ENCODE measurements at regions not wholly inside any gene's neighbourhood (a gene's known extent, or its start where the extent isn't known, plus 50 kb on each side); places are given as distances from the start of the nearest gene placed in this dataset.

DNA sequence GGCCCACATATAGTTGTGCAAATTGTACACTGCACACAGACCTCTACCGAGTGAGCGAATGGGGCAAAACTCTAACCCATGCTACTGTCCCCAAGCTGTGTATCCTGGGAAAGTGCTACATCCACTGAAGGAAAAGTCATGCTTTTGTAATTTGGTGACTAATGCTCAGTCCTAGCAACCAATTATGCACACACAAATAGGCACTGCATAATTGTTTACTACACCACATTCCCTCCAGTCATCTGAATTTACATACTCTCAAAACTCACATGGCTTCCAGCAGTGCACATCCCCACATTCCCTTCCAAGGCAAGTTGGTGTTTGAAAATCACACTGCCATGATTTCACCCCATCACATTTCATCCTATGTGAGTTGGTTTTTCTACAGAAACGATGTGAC is 125.9 kb upstream of the OSMR start:
- DNase-seq: no peak

DNA sequence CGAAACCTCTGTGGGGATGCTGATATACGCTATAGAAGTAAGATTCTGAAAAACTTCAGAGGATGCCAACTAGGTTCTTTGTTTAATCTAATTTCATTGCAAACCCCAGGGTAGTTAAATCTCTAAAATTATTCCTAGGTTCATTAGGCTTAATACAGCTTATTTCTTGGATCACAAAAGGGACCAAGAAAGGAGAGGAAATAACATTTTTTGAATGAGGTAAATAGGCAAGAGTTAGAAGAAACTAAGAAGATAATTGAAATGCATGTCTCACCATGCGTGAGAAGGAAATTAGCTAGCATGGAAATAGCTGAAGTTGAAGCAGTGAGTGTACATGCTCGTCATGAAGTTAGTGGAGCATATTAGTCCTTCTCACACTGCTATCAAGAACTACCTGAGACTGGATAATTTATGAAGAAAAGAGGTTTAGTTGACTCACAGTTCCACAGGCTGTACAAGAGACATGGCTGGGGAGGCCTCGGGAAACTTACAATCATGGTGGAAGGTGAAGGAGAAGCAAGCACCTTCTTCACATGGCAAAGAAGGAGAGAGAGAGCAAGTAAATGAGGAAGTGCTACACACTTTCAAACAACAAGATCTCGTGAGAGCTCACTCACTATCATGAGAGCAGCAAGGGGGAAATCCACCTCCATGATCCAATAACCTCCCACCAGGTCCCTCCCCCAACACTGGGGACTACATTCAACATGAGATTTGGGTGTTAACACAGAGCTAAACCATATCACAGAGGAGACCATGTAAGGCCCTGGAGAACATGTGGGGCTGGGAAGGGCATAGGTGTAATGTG is 125.1 kb upstream of the OSMR start:
- DNase-seq: no peak

DNA sequence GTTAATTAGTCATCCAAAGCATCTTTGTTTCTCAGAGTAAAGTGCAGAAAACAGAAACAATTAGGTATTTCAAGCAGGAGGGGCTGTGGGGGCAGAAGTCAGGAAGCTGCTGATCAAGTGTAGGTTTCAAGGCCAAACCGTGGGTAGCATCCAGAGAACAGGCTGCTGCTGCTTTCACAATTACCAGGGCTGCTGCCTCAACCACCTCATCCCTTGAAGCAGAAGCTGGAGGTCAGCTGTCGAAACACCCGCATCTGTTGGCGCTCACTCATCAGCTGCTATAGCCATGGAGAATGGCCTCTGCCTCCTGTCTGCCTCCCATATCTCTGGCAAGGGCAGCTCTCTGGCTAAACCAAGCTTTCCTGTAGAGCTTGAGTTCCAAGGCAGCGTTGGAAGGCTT is 122.9 kb upstream of the OSMR start:
- no peak for DNase-seq

DNA sequence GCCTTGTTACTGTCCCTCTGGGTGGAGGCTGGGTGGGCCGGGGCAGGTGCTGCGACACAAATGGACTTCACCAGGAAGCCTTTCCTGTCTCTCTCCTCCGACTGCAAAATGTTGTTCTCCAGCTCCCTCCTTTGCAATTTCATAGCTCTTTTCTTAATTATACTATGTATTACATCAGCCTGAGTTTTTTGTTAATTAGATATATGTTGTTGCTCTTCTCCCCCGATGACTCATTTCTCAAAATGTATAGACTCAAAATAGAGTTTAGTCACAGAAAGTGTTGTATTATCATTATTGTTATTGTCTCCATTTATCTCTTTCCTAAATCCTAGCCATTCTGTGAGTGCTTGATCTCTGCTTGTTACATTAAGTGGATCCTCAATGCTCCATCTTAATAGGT is 122.4 kb upstream of the OSMR start:
- no peak for DNase-seq

DNA sequence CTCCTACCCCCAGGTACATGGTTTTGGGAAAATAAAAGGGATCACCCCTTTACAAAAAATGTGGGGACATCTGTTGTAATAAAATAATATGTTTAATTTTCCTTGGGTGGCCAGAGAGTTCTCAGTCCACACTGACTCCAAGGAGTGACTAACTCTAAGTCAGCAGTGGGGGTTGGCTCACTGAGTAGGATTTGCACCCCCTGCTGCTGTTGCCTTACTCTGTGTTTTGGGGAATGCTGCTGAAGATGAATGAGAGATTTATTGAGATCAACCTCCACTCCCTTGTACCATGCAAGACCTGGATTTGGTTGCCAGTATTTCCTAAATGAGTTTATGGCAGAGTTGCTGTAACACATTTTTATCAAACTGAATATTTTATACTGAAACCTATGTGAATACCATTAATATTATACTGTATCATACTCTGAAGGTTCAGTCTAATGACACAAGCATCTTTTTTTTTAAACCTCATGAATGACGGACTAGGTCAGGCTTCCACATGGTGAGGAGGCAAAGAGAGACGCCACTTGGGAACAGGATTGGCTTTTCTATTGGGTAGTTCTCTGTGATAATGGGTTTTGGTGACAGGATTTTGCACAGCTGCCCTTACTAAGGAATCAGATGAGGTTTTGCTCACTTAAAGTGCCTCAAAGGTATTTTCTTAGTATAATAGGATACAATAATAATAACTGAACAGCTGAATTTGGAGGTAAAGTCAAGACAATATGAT is 121.3 kb upstream of the OSMR start:
- DNase-seq: no peak

DNA sequence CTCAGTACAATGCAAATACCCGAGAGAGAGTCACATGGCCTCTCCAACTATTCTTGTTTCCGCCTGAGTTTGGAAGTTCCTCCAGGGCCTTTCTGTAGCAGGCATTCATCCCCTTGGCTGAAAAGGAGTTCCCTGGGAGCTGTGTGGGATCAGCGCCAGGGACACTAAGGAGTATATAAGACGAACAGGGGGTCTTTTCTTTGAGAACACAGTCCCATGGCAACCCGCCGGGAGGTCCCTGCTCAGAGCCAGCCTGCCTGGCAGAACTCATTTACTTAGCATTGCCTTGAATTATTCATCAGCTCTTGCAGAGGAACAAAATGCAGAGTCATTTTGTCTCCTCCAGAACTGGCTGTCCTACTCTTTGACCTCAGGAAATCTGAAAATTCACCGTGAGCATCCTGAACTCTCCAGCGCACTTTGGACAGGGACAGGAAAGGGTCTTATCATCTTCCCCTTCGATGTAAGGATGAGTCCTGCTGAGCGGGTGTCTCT is 120.4 kb upstream of the OSMR start:
- no peak for DNase-seq

DNA sequence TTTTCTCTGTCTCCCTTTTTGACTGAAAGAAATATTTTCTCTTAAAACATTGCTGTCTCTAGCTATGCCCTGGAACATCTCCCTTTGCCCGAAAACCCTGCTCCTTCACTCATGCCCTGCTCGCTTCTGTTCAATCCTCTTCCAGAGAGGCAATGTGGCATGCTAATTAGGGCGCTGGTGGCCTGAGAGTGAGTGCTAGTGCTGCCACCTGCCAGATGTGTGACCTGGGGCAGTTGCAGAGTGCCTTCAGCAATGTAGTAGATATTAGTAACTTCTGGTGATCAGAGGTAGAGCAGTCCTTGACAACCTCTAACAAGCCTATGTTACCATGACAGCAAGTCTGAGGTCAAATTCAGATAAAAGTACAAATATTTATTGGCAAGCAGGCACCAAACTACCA is 119.5 kb upstream of the OSMR start:
- no peak for DNase-seq

DNA sequence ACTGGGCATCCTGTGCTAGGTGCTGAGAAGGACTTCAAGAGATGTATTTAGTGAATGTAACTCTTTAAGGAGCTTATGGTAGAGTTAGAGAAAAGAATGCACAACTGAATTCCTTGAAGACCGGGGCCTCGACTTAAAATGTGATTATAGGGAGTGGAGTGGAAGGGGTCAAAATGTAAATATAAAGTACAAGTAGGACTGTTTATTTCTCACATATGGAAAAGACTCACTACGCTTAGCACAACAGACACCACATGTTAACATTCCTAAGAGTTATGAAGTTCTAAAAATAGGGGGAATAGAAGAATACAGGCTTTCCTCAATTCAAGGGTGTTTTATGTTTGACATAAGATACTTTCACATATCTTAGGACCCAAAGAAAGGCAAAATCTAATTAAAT is 117.8 kb upstream of the OSMR start:
- no peak for DNase-seq

DNA sequence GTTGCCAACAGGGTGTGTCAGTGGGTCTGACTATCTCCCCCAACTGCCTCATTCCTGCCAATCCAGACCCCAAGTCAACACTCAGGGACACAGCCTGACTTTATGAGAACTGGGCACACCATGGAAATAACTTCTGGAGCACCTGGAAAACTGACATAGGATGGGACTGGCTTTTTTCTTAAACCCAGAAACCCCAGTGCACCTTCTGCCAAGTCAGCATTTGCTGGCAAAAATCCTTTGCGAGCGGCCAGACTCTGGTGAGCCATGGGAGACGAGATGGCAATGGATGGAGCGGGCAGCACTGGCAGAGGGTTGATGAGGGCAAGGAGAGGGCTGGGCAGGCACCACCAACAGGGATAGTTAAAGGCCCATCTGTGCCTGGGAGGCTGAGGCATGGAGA is 114.4 kb upstream of the OSMR start:
- DNase-seq: no peak

DNA sequence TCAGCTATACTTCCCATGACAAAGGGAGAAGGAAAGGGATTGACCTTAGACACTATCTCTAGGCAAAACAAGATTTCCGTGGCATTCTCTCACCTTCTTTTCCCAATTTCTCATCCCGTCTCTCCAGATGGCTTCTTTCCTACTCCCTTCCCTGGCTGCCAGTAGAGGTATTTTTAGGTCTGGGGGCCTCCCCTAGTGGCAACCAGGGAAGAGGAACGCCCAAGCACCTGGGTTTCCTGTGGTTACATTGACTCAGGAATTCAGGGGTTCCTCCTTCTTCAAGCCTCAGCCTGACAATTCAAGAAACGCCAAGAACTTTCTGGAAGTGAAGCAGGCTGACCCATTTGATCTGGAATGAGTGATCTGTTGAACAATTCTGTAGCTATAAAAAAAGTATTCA is 111.5 kb upstream of the OSMR start:
- DNase-seq: no peak

DNA sequence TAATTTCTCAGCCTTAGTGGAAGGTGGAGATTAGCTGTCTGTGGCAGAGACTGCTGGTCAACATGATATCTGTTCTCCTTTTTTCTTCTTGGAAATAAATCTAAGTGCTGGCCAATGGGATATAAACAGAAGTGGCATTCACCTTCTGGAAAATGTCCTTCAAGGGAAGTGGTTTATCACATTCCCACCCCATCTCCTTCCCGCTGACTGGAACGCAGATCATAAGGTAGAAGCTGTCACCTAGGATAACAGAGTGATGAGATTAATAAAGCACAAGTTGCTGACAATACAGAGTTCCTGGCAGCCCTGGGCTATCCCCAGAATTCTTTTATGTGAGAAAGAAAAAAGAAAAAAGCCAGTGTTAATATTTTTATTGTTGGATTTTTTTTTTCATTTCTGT is 109.7 kb upstream of the OSMR start:
- no peak for DNase-seq

DNA sequence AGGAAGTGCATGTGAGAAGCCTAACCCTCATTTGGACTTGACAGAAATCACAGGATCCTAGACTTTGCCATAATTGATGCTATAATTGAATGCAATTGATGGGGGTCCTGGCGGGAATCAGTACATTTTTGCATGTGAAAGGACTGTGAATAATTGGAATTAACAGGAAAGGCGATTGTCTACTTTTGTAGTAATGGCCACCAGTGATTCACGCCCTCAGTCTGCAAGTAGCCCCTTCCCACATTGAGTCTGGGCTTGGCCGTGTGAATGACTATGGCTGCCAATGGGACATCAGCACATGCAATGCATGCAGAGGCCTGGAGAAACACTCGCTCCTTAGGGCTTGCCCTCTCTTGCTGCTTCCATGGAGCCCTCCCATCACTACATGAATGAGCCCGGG is 107.8 kb upstream of the OSMR start:
- DNase-seq: no peak

DNA sequence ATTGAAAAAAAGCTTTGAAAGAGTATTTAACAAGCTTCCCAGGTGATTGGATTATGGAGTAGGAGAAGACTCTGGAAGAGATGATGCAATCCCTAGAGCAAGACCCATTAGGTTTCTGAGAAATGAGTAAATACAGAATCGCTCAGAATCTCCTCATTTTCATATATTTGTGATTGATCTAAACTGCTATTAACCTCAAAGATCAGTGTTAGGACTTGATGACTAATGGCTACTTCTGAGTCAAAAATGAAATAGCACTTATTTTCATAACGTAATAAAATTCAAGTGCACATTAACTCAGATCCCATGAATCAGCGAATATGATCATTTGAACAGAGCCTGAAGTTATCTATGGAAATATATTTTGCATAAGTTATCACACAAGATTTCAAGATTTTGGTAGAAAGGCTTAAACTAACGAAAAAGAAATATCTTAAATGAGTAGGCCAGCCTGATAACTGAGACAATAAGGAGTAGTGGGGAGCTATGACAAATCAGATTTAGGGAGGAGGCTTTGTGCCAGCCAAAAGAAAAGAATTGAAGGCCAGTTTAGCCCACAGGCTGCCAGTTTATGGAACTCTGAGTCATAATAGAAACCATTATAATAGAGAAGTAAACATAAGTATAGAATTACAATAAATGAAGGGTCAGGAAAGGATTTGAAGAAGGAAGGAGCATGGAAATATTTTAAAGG is 106.7 kb upstream of the OSMR start:
- no peak for DNase-seq

DNA sequence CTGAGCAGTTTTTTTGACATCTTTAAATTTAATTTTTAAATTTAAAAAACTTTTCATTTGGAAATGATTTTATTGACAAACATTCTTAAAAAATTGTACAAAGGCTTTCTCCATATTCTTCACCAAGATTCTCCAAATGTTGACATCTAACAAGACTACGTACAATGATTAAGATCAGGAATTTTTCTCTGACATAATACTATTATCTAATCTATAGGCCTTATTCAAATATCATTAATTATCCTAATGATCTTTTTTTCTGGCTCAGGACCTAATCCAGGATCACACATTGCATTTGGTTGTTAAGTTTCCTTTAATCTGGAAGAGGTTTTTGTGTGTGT is 106.1 kb upstream of the OSMR start:
- DNase-seq: no peak

DNA sequence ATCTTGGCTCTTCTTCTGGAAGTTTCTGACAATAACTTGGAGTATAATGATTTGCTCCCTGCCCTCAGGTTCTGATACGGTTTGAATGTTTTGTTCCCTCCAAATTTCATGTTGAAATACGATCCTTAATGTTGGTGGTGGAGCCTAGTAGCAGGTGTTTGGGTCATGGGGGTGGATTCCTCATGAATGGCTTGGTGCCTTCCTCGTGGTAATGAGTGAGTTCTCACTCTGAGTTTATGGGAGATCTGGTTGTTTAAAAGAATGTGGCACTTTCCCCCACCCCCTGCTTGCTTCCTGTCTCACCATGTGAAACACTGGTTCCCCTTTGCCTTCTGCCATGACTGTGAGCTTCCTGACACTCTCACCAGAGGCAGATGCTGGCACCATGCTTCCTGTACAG is 103.0 kb upstream of the OSMR start:
- no peak for DNase-seq

DNA sequence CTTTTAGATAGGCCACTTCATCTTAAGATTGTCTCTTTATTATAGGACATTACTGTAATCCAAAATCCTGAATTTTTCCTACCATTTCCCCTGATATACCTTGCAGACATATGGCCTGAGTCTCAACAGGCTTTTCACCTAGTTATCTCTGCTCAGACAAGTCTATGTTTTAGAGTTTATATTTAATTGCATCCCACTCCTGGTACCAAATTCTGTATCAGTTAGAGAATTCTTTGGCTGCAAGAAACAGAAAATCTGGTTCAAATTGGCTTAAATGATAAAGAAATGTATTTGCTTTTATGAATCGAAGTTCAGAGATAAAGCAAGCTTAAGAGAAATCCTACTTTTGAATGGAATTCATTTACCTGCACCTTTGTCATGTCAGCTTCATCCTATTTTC is 102.2 kb upstream of the OSMR start:
- DNase-seq: no peak

DNA sequence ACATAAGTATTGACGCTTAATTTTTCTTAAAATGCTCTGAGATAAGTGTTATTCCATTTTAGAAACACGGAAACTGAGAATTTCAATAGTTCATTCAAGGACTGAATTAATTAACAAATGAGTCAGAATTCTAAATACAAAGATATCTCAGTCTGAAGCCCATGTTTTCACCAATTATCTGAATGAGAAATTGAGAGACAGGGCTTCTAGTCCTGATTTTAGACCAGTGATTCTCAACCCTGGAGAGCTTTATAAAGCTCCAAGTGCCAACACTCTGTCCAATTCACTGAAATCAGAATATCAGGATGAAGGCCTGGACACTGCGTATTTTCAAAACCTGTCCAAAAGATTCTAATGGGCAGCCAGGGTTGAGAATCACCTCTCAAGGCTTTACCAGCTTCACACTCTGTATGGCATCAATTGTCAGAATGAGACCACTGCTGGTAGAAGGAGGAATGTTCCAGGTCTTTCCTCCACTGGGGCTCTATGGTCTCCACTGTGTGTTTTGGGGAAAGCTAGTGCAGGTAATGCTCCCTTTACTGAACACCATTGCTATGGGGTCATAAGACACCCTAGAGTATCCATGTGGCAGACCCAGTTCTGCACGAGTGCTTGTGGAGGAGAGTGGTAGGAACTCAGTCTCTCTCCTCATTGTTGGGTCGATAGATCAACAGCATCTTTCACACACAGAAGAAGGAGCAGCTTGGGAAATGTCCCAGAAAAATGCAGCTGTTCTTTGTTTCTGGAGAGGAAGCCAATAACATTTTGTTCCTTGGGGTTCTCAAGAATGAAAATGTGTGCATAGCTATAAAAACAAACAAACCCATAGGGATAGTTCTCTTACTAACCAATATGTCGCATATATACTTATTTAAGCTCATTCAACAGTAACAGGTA is 99.7 kb upstream of the OSMR start:
- DNase-seq: no peak

DNA sequence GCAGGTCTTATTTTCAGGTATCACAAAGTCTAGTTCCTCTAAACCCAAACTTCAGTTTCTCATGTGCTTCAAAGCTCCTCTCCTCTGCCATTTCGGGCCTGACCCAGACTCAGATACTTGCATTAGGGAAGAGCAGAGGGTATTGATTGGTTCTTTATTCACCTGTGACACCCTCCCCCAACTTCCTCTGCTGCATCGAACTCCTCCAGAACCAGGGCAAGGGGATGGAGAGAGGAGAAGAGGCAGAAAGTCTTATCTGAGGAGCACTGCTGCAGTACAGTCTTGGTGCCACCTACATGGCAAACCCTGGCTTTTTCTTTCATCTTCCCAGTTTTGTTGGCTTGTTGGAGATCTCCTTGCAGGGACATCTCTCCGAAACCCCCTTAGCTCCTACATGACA is 96.0 kb upstream of the OSMR start:
- no peak for DNase-seq

DNA sequence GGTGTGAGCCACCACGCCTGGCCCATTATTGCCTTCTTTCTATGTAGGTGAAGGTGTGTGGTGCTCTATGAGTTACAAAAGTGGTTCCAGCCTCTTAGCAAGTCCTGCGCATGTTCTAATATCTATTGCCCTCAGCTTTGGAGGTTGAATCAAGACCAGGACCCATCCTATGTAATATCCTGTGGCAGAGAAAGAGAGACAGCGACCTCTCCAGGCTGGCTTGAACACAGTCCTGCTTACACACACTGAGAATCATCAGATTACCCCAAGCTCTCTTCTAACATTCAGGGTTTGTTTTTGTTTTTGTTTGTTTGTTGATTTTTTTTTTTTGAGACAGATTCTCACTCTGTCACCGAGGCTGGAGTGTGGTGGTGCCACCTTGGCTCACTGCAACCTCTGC is 94.7 kb upstream of the OSMR start:
- no peak for DNase-seq

DNA sequence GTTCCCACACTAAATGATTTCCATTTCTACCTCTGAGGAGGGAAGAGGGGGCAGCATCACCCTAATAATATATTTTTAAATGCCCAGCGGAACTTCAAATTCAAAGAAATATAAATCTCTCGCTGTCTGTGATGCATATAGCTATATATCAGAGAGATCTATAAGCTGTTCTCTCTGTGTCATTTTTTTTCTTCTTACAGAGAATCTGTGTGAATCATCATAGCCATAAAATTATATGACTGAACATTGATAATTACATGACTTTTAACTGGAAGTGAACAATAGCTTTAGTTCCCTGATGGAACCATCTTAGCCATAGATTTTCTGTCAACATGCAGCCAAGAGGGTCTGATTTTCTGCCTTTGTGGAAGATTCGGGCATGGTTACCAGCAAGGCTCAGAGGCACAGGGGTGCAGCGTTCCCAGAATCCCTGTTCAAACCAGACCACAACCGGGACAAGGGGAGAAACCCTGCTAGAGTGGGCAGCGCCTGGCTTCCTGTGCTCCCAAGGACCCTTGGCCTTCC is 93.7 kb upstream of the OSMR start:
- no peak for DNase-seq

DNA sequence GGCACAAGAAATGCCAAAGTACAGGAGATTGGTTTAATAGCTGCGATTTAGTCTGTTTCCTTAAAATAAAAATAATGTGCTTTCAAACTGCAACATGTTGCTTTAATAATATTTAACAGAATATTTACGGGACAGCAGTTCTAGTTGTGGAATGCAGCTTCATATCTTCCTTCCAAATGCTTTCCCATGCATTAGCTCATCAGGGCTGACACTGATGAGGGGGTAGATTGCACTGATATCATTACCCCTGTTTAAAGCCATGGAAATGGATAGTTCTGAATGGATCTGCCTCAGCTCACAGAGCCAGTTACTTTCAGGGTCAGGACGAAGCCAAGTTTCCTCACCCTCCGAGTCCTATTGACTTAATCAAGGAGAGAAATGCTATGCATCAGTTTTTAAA is 93.2 kb upstream of the OSMR start:
- DNase-seq: no peak

DNA sequence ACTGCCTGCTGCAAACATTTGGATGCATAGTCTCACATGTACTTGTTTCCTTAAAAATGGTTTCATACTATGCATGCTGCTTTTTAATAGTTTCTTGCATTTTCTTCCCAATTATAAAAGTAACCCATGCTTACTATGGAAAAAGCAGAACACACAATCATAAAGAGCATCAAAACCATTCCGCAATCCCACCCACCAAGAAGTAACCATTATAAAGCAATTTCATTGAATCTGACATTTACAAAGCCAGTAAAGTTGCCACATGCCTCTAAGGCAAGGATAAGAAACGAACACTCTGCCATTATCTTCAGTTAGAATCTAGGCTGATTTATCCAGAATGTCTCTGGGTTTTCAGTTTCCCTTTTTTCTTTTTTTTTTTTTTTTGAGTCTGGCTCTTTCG is 92.7 kb upstream of the OSMR start:
- no peak for DNase-seq

DNA sequence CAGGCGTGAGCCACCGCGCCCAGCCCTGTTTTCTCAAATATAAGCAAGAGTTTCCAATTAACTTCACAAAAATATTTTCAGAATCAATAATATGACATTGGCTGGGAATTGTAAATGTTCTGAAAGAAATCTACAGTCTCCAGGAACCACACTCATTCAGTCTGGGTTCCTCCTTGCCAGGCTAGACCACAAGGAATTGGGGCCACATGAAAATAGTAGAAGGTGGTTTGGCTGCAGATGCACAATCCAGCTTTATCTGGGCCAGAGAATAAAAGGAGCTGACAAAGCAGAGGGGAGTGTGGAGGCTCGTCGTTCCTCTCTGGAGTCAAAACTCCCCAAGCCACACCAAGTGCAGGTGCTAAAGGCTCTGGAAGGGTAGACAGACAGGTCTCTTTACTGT is 92.0 kb upstream of the OSMR start:
- DNase-seq: no peak

Measured in NCI-H2107 (cell line).